ENCODE measurements at regions not wholly inside any gene's neighbourhood (a gene's known extent, or its start where the extent isn't known, plus 50 kb on each side); places are given as distances from the start of the nearest gene placed in this dataset.

- TF ChIP-seq CTCF (IDR thresholded peaks at IDR 0.05; ENCODE audit: low read depth, low read length), result no peak
- DNase-seq, result no peak
- Histone ChIP-seq H3K9me3 (ENCODE audit: severe bottlenecking) (no peaks in the 10 kb centered on the region), H3K27me3 (ENCODE audit: insufficient read depth, low read depth, severe bottlenecking) (no peaks in the 10 kb centered on the region), H3K36me3 (no peaks in the 10 kb centered on the region), H3K27ac (no peak overlapping the region), H3K4me3 (ENCODE audit: low read depth, low read length) (no peak overlapping the region)
Measured at GRCh38 chr21:16156841-16157489, 427.2 kb downstream of the USP25 start.

- H3K9me3 ChIP-seq (ENCODE audit: severe bottlenecking), result no peaks in the 10 kb centered on the region
- no peak for DNase-seq
- no peak for TF ChIP-seq CTCF (IDR thresholded peaks at IDR 0.05; ENCODE audit: low read depth, low read length)
- H3K27ac ChIP-seq, result no peak overlapping the region
- no peaks in the 10 kb centered on the region for H3K36me3 ChIP-seq
- H3K27me3 ChIP-seq (ENCODE audit: insufficient read depth, low read depth, severe bottlenecking), result no peaks in the 10 kb centered on the region
- no peak overlapping the region for H3K4me3 ChIP-seq (ENCODE audit: low read depth, low read length)
Measured at GRCh38 chr21:16159213-16159970, 429.6 kb downstream of the USP25 start.

GRCh38 chr21:16159971-16160350 is 430.2 kb downstream of the USP25 start:
- H3K27me3 ChIP-seq (ENCODE audit: insufficient read depth, low read depth, severe bottlenecking), result no peaks in the 10 kb centered on the region
- no peaks in the 10 kb centered on the region for H3K36me3 ChIP-seq
- H3K27ac ChIP-seq, result no peak overlapping the region
- no peaks in the 10 kb centered on the region for H3K9me3 ChIP-seq (ENCODE audit: severe bottlenecking)
- TF ChIP-seq CTCF (IDR thresholded peaks at IDR 0.05; ENCODE audit: low read depth, low read length), result no peak
- H3K4me3 ChIP-seq (ENCODE audit: low read depth, low read length), result no peak overlapping the region
- DNase-seq, result no peak

- TF ChIP-seq CTCF (IDR thresholded peaks at IDR 0.05; ENCODE audit: low read depth, low read length), result no peak
- Histone ChIP-seq H3K27me3 (ENCODE audit: insufficient read depth, low read depth, severe bottlenecking) (no peaks in the 10 kb centered on the region), H3K9me3 (ENCODE audit: severe bottlenecking) (no peaks in the 10 kb centered on the region), H3K27ac (no peak overlapping the region), H3K36me3 (no peaks in the 10 kb centered on the region), H3K4me3 (ENCODE audit: low read depth, low read length) (no peak overlapping the region)
- DNase-seq, result no peak
Measured at GRCh38 chr21:16162953-16163352, 433.2 kb downstream of the USP25 start.

GRCh38 chr21:16169102-16169511 is 439.3 kb downstream of the USP25 start:
- Histone ChIP-seq H3K9me3 (ENCODE audit: severe bottlenecking) (no peaks in the 10 kb centered on the region), H3K4me3 (ENCODE audit: low read depth, low read length) (no peak overlapping the region)

More at GRCh38 chr21:16169102-16169511, 439.3 kb downstream of the USP25 start:
- no peaks in the 10 kb centered on the region for H3K27me3 ChIP-seq (ENCODE audit: insufficient read depth, low read depth, severe bottlenecking)
- H3K27ac ChIP-seq, result no peak overlapping the region
- H3K36me3 ChIP-seq, result no peaks in the 10 kb centered on the region
- TF ChIP-seq CTCF (IDR thresholded peaks at IDR 0.05; ENCODE audit: low read depth, low read length), result no peak
- DNase-seq, result no peak
